ENCODE measurements at regions not wholly inside any gene's neighbourhood (a gene's known extent, or its start where the extent isn't known, plus 50 kb on each side); places are given as distances from the start of the nearest gene placed in this dataset.
"Not testable (repeated sequence)": the region's sequence is repeated elsewhere in the genome, so short reads cannot be mapped to it uniquely, and the experiment has no call there.

DNA sequence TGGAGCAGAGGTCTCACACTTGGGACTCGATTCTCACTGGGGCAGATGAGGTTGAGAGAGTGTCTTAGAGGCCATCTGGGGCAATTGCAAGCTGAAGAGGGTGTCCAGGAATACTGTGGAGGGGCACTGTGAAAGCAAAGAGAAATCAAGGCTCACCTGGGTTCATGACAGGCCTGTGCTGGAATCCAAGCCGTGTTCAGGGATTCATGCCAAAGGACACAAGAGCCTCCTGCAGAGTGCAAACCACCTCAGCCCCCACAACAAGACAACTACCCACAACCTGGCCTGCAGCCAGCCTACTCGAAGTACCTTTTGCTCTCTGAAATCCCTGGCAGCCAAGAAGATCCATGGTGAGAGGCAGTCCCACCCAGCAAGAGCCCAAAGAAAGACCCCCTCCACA, 2334.2 kb downstream of the TP53TG3F start:
- Histone ChIP-seq H3K27me3 (no peaks in the 10 kb centered on the region), H3K4me3 (ENCODE audit: low read depth, low read length) (no peak overlapping the region), H3K9me3 (no peaks in the 10 kb centered on the region), H3K36me3 (no peaks in the 10 kb centered on the region), H3K4me1 (no peaks in the 10 kb centered on the region)
- TF ChIP-seq, protein P1, sequence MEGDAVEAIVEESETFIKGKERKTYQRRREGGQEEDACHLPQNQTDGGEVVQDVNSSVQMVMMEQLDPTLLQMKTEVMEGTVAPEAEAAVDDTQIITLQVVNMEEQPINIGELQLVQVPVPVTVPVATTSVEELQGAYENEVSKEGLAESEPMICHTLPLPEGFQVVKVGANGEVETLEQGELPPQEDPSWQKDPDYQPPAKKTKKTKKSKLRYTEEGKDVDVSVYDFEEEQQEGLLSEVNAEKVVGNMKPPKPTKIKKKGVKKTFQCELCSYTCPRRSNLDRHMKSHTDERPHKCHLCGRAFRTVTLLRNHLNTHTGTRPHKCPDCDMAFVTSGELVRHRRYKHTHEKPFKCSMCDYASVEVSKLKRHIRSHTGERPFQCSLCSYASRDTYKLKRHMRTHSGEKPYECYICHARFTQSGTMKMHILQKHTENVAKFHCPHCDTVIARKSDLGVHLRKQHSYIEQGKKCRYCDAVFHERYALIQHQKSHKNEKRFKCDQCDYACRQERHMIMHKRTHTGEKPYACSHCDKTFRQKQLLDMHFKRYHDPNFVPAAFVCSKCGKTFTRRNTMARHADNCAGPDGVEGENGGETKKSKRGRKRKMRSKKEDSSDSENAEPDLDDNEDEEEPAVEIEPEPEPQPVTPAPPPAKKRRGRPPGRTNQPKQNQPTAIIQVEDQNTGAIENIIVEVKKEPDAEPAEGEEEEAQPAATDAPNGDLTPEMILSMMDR (IDR thresholded peaks at IDR 0.05; ENCODE audit: low read depth, low read length), result no peak
- DNase-seq, result no peak

DNA sequence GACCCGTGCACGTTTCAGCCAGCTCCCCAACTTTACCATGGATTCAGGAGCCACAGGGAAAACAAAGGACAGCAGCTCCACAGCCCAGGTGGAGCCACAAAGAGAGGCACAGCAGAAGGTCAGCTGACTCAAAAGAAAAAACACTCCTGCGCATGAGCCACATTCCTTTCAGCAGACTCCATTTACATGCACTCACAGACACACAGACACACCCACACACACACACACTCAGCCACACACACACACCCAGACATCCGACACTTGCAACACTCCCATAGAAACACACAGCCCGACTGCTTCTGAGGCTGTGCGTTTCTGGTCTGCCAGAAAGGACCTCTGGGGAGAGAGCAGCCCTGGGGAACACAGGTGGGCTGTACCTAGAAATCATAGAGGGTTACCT, 2335.5 kb downstream of the TP53TG3F start:
- H3K9me3 ChIP-seq, result no peaks in the 10 kb centered on the region
- no peaks in the 10 kb centered on the region for H3K4me1 ChIP-seq
- TF ChIP-seq, protein P1 (IDR thresholded peaks at IDR 0.05; ENCODE audit: low read depth, low read length), result no peak
- no peak for DNase-seq
- H3K4me3 ChIP-seq (ENCODE audit: low read depth, low read length), result peak overlapping the region; percentile 74
- H3K27me3 ChIP-seq, result no peaks in the 10 kb centered on the region
- H3K36me3 ChIP-seq, result no peaks in the 10 kb centered on the region

DNA sequence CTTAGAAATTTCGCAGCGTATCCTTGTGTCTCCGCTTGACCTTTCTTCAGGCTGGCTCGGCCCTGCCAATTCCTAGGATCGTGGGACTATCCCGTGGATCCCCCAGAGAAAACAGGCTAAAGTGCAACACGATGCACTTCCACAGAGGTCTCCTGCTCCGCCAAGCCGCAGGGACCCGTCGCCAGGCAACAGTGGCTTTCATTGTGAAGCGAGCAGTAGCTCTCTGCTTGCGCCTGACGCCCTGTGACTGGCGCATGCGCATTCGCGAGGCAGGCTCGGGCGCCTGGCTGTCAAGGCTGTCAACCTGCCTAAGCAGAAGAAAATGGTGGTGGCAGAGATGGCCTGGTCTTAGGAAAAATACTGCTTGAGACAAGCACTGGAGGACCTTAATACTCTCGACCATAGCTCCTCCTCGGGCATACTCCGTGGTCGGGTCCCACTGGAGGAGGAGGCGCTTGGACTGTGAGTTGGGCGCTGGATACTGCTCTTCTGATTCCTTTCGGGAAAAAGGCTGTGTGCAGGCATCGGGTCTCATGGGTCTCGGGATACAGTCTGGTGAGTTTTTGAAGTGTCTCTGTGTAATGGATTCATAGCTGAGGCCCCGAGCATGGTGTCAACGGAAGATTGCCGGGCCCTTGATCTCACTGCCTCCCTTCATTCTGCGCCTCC, 2336.1 kb downstream of the TP53TG3F start:
- peak overlapping the region; percentile 74 for H3K4me3 ChIP-seq (ENCODE audit: low read depth, low read length)

DNA sequence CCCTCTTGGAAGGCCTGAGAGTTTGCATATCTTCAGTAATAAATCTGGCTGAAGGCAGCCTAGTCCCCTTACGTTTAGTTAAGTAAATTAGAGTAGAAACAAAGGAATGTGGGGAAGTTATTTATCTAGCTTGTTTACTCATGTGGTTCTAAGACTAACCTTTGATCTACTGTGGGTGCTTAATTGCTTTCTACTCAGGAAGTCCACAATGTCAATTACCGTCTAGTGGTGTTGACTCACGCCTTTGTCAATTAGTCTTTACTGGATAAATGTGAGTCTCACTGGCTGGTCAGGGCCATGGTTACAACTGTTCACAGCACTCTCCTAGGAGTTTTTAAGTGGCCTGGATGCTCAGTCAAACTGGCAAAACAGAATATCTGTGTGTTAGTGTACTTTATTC, 2338.4 kb downstream of the TP53TG3F start:
- Histone ChIP-seq H3K4me1 (no peaks in the 10 kb centered on the region), H3K27me3 (no peaks in the 10 kb centered on the region), H3K36me3 (no peaks in the 10 kb centered on the region), H3K4me3 (ENCODE audit: low read depth, low read length) (peak overlapping the region; percentile 74), H3K9me3 (no peaks in the 10 kb centered on the region)
- DNase-seq, result no peak
- TF ChIP-seq, protein P1 (IDR thresholded peaks at IDR 0.05; ENCODE audit: low read depth, low read length), result no peak

More for the DNA sequence above, 2336.1 kb downstream of the TP53TG3F start:
- TF ChIP-seq, protein P1 (IDR thresholded peaks at IDR 0.05; ENCODE audit: low read depth, low read length), result no peak
- peak; percentile 86 for DNase-seq
- H3K9me3 ChIP-seq, result no peaks in the 10 kb centered on the region
- no peaks in the 10 kb centered on the region for H3K36me3 ChIP-seq
- no peaks in the 10 kb centered on the region for H3K4me1 ChIP-seq
- no peaks in the 10 kb centered on the region for H3K27me3 ChIP-seq

DNA sequence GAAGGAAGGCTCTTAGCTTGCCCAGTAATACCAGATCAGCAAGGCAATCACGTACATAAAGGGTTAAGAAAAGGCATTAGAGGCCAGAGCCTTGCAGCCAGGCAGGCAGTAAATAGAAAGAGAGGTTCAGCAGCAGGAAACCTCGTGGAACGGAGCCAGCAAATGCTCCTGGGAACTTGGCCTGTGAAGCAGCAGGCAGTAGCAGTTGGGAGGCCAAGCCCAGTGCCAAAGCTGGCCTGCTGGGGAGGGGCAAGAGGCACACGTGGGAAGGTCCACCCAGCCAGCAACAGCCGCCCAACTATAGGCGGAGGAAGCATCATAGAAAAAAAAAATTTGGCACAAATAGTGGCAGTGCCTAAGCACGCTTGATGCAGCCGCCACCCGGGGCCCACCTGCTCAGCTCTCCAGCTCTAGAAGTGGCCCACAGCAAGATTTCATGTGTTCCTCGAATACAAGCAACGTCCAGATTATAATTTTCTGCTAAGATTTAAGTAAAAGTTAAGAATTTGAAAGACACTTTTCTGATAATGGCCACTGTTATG, 2339.5 kb downstream of the TP53TG3F start:
- DNase-seq, result peak; percentile 89
- peak overlapping the region; percentile 74 for H3K4me3 ChIP-seq (ENCODE audit: low read depth, low read length)
- TF ChIP-seq, protein P1 (IDR thresholded peaks at IDR 0.05; ENCODE audit: low read depth, low read length), result no peak
- no peaks in the 10 kb centered on the region for H3K9me3 ChIP-seq
- no peaks in the 10 kb centered on the region for H3K27me3 ChIP-seq
- H3K4me1 ChIP-seq, result no peaks in the 10 kb centered on the region
- no peaks in the 10 kb centered on the region for H3K36me3 ChIP-seq

DNA sequence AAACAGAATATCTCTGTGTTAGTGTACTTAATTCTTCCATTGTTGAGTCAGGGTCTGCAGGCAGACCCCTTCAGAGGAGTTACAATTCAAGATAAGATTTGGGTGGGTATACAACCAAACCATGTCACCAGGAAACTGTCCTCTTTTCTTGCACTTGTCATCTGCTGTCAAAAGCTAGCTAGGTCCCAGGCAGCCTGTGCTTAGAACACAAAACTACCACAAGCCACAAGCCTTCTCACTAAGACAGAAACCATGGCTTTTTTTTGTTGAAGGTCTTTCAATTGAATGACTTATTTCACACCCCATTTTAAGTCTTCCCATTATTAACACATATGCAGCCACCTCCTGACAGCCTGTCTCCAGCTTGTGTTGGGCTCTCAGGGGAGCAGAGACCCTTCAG, 2345.1 kb downstream of the TP53TG3F start:
- not testable (repeated sequence) for H3K9me3 ChIP-seq; H3K4me1 ChIP-seq; H3K4me3 ChIP-seq (ENCODE audit: low read depth, low read length); H3K27me3 ChIP-seq; DNase-seq; H3K36me3 ChIP-seq
